D721Med (cell line): ENCODE measurements at regions not wholly inside any gene's neighbourhood (a gene's known extent, or its start where the extent isn't known, plus 50 kb on each side); places are given as distances from the start of the nearest gene placed in this dataset.
"Not testable (repeated sequence)": the region's sequence is repeated elsewhere in the genome, so short reads cannot be mapped to it uniquely, and the experiment has no call there.

Source experiments
- DNase-seq: peaks from one replicate; pipeline ENCODE4 v3.0.0; 2011; ENCODE audit warnings: low spot score; ENCODE audit not compliant: insufficient read length
- FAIRE-seq: peaks from 2 replicates; lab custom pipeline; 2011; peaks lifted over from hg19 to GRCh38; lab: Jason Lieb, UNC
- CTCF ChIP-seq: IDR thresholded peaks from 2 replicates; pipeline ENCODE4 v1.5.1; 2012; ENCODE audit warnings: mild to moderate bottlenecking, control low read depth; ENCODE audit not compliant: insufficient read depth; ENCODE audit errors: missing control alignments

- TF ChIP-seq CTCF, result no peak
- FAIRE-seq (no peak), DNase-seq (no peak)
Measured at GRCh38 chr16:63415014-63415413, 1378.8 kb upstream of the CDH8 start.

GRCh38 chr16:63410594-63410993 lies 1374.4 kb upstream of the CDH8 start:
- DNase-seq (no peak), FAIRE-seq (no peak)
- TF ChIP-seq CTCF, result no peak

- TF ChIP-seq CTCF, result no peak
- FAIRE-seq (no peak), DNase-seq (no peak)
Measured at GRCh38 chr16:63403792-63404191, 1367.6 kb upstream of the CDH8 start.

- not testable (repeated sequence) for FAIRE-seq
Measured at GRCh38 chr16:63388277-63388676, 1352.0 kb upstream of the CDH8 start.

GRCh38 chr16:63385714-63386432 lies 1349.6 kb upstream of the CDH8 start:
- no peak for FAIRE-seq
- no peak for TF ChIP-seq CTCF
- DNase-seq, result no peak

More at GRCh38 chr16:63388277-63388676, 1352.0 kb upstream of the CDH8 start:
- DNase-seq, result not testable (repeated sequence)

GRCh38 chr16:63373744-63374143 lies 1337.5 kb upstream of the CDH8 start:
- FAIRE-seq, result no peak
- DNase-seq, result no peak
- TF ChIP-seq CTCF, result no peak

- no peak for TF ChIP-seq CTCF
Measured at GRCh38 chr16:63372815-63373214, 1336.6 kb upstream of the CDH8 start.

More at GRCh38 chr16:63372815-63373214, 1336.6 kb upstream of the CDH8 start:
- FAIRE-seq, result no peak
- DNase-seq, result no peak
